GM21367 (cell line): ENCODE measurements at regions not wholly inside any gene's neighbourhood (a gene's known extent, or its start where the extent isn't known, plus 50 kb on each side); places are given as distances from the start of the nearest gene placed in this dataset.

Experiments
- ATAC-seq: cut with Tn5 transposase; IDR thresholded peaks from one replicate; pipeline ENCODE4 v1.9.1; 2021; ENCODE audit not compliant: unreplicated experiment

GRCh38 chr6:45791211-45792168 is 224.2 kb downstream of the CLIC5 start:
- ATAC-seq, result no peak

GRCh38 chr6:45789238-45789637 is 226.4 kb downstream of the CLIC5 start:
- ATAC-seq, result no peak

GRCh38 chr6:45787384-45787783 is 228.3 kb downstream of the CLIC5 start:
- ATAC-seq, result no peak

GRCh38 chr6:45786355-45786781 is 229.3 kb downstream of the CLIC5 start:
- ATAC-seq, result no peak

GRCh38 chr6:45784250-45784649 is 231.4 kb downstream of the CLIC5 start:
- no peak for ATAC-seq

GRCh38 chr6:45783716-45784115 is 231.9 kb downstream of the CLIC5 start:
- ATAC-seq, result no peak

GRCh38 chr6:45781890-45782289 is 233.8 kb downstream of the CLIC5 start:
- no peak for ATAC-seq

- ATAC-seq, result no peak
Measured at GRCh38 chr6:45780523-45780922, 235.1 kb downstream of the CLIC5 start.

GRCh38 chr6:45775026-45775697 is 240.5 kb downstream of the CLIC5 start:
- ATAC-seq, result no peak

GRCh38 chr6:45773906-45774305 is 241.8 kb downstream of the CLIC5 start:
- no peak for ATAC-seq

- no peak for ATAC-seq
Measured at GRCh38 chr6:45772886-45773495, 242.7 kb downstream of the CLIC5 start.

- ATAC-seq, result no peak
Measured at GRCh38 chr6:45772051-45772450, 243.6 kb downstream of the CLIC5 start.

- ATAC-seq, result no peak
Measured at GRCh38 chr6:45763281-45763680, 252.4 kb downstream of the CLIC5 start.

- ATAC-seq, result no peak
Measured at GRCh38 chr6:45759472-45759810, 256.2 kb downstream of the CLIC5 start.

GRCh38 chr6:45758787-45759471 is 256.7 kb downstream of the CLIC5 start:
- no peak for ATAC-seq

GRCh38 chr6:45757443-45758130 is 258.1 kb downstream of the CLIC5 start:
- no peak for ATAC-seq

GRCh38 chr6:45756606-45757005 is 259.1 kb downstream of the CLIC5 start:
- no peak for ATAC-seq

- ATAC-seq, result no peak
Measured at GRCh38 chr6:45754432-45754831, 261.2 kb downstream of the CLIC5 start.

GRCh38 chr6:45746046-45746445 is 269.6 kb downstream of the CLIC5 start:
- ATAC-seq, result no peak

- ATAC-seq, result no peak
Measured at GRCh38 chr6:45743028-45743615, 272.5 kb downstream of the CLIC5 start.
